Renal cortical epithelial cell (primary cell): ENCODE measurements at regions not wholly inside any gene's neighbourhood (a gene's known extent, or its start where the extent isn't known, plus 50 kb on each side); places are given as distances from the start of the nearest gene placed in this dataset.
"Not testable (repeated sequence)": the region's sequence is repeated elsewhere in the genome, so short reads cannot be mapped to it uniquely, and the experiment has no call there.

Source experiments
- DNase-seq: peaks from one replicate; pipeline ENCODE4 v3.0.0-alpha.2; 2011; ENCODE audit warnings: low read depth

- DNase-seq = no peak
Observed at GRCh38 chr16:60271781-60272180, 1537.7 kb upstream of the GOT2 start.

GRCh38 chr16:60271025-60271771 lies 1537.1 kb upstream of the GOT2 start:
- DNase-seq = no peak

GRCh38 chr16:60261425-60261824 lies 1527.3 kb upstream of the GOT2 start:
- DNase-seq = no peak

GRCh38 chr16:60259956-60260355 lies 1525.8 kb upstream of the GOT2 start:
- no peak for DNase-seq

- no peak for DNase-seq
Observed at GRCh38 chr16:60246086-60246485, 1512.0 kb upstream of the GOT2 start.

GRCh38 chr16:60241671-60242070 lies 1507.6 kb upstream of the GOT2 start:
- DNase-seq = no peak

- DNase-seq = no peak
Observed at GRCh38 chr16:60230666-60231065, 1496.5 kb upstream of the GOT2 start.

GRCh38 chr16:60225541-60225940 lies 1491.4 kb upstream of the GOT2 start:
- DNase-seq = no peak

- no peak for DNase-seq
Observed at GRCh38 chr16:60217787-60218186, 1483.7 kb upstream of the GOT2 start.

GRCh38 chr16:60214311-60214710 lies 1480.2 kb upstream of the GOT2 start:
- DNase-seq = no peak

- DNase-seq = no peak
Observed at GRCh38 chr16:60206516-60206915, 1472.4 kb upstream of the GOT2 start.

- no peak for DNase-seq
Observed at GRCh38 chr16:60204181-60204580, 1470.1 kb upstream of the GOT2 start.

- DNase-seq = no peak
Observed at GRCh38 chr16:60203525-60204124, 1469.5 kb upstream of the GOT2 start.

GRCh38 chr16:60200729-60201128 lies 1466.6 kb upstream of the GOT2 start:
- not testable (repeated sequence) for DNase-seq

- DNase-seq = no peak
Observed at GRCh38 chr16:60200161-60200560, 1466.0 kb upstream of the GOT2 start.

GRCh38 chr16:60199150-60199549 lies 1465.0 kb upstream of the GOT2 start:
- no peak for DNase-seq

- DNase-seq = no peak
Observed at GRCh38 chr16:60181536-60181935, 1447.4 kb upstream of the GOT2 start.

- DNase-seq = no peak
Observed at GRCh38 chr16:60180609-60181008, 1446.5 kb upstream of the GOT2 start.

GRCh38 chr16:60170196-60170595 lies 1436.1 kb upstream of the GOT2 start:
- no peak for DNase-seq

- no peak for DNase-seq
Observed at GRCh38 chr16:60166111-60166510, 1432.0 kb upstream of the GOT2 start.

- no peak for DNase-seq
Observed at GRCh38 chr16:60151987-60152386, 1417.9 kb upstream of the GOT2 start.

- DNase-seq = no peak
Observed at GRCh38 chr16:60150907-60151306, 1416.8 kb upstream of the GOT2 start.

- no peak for DNase-seq
Observed at GRCh38 chr16:60143348-60143705, 1409.2 kb upstream of the GOT2 start.
